ENCODE measurements at regions not wholly inside any gene's neighbourhood (a gene's known extent, or its start where the extent isn't known, plus 50 kb on each side); places are given as distances from the start of the nearest gene placed in this dataset.

DNA sequence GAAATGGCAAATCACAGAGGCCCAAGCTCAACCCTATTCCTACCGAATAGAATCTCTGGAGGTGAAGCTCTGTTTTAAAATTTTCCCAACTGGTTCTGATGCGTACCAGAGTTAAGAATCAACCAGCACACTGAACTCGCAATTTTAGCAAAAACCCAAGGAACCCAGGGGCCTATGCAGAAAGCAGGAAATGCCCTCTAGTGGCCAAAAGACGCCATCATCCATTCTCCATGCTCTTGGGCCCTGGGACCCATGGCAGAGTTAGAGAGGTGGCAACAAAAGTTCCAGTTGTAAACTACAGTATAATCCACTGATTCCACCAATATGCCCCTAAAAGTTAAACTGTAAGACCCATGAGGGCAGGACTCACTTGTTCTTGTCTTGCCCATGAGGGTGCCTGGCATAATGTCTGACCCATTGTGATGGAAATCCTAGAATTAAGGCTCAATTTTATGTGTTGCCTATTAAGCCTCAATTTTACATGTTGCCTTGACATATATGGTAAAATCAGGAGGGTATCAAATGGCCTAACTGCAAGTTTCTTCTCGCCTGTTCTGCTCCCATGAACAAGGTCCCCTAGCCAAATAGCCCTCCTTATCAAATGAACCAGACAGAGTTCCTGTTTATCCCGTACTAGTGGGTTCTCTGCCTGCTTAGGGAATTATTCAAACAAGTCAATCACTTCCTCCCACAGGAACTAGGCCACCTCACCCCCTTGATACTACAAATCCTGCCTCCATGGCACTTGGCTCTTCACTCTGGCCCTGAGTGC lies 137.5 kb upstream of the CPM start:
- Histone ChIP-seq H3K9me3 (no peaks in the 10 kb centered on the region), H3K4me2 (peak overlapping the region; percentile 66), H4K20me1 (no peaks in the 10 kb centered on the region), H3K27ac (no peak overlapping the region), H3K27me3 (no peaks in the 10 kb centered on the region), H3K4me1 (peaks cover 14% of the 10 kb centered on the region), H3K4me3 (no peak overlapping the region), H3K9ac (no peak overlapping the region), H3K36me3 (no peaks in the 10 kb centered on the region)
- no peak for TF ChIP-seq Cebpa-rat (IDR thresholded peaks at IDR 0.05)

DNA sequence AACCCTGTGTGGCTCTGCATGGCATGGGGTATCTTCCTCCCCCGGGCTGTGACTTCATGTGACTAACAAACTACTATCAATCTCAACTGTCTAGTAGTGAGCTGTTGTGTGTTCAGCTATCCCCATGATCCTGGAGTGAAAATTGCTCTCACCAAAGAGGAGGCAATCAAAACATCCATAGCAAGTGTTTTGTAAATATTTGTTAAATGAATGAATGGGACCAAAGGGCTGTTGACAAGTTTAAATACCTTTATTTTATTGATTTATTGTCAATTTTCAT lies 138.1 kb upstream of the CPM start:
- no peak overlapping the region for H3K4me3 ChIP-seq
- no peak for TF ChIP-seq Cebpa-rat (IDR thresholded peaks at IDR 0.05)
- no peak overlapping the region for H3K27ac ChIP-seq
- H3K4me2 ChIP-seq, result peak overlapping the region; percentile 66
- no peak overlapping the region for H3K9ac ChIP-seq
- H3K36me3 ChIP-seq, result no peaks in the 10 kb centered on the region
- no peaks in the 10 kb centered on the region for H4K20me1 ChIP-seq
- peaks cover 14% of the 10 kb centered on the region for H3K4me1 ChIP-seq
- no peaks in the 10 kb centered on the region for H3K9me3 ChIP-seq
- no peaks in the 10 kb centered on the region for H3K27me3 ChIP-seq

DNA sequence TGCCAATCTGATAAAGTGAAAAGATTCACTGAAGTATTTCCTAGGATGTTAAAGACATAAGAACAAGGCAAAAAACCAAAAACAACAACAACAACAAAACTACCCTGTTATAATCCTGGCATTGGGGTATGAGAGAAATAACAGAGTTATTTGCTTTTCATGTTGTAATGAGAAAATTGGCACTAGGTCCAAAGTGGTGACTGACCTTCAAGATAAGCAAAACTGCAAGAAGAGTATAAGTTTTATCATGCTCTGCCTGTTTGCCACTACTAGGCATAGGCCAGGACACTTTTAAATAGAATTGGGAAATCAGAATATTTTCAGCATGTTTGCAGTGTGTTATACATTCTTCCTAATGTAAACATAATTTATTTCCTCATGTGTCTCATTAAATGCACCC lies 140.1 kb upstream of the CPM start:
- Histone ChIP-seq H3K4me1 (peaks cover 14% of the 10 kb centered on the region), H3K9ac (no peak overlapping the region), H3K4me3 (no peak overlapping the region), H3K36me3 (no peaks in the 10 kb centered on the region), H3K27ac (no peak overlapping the region), H4K20me1 (no peaks in the 10 kb centered on the region), H3K27me3 (no peaks in the 10 kb centered on the region), H3K4me2 (no peak overlapping the region), H3K9me3 (peaks cover 4% of the 10 kb centered on the region)
- TF ChIP-seq Cebpa-rat (IDR thresholded peaks at IDR 0.05), result no peak

DNA sequence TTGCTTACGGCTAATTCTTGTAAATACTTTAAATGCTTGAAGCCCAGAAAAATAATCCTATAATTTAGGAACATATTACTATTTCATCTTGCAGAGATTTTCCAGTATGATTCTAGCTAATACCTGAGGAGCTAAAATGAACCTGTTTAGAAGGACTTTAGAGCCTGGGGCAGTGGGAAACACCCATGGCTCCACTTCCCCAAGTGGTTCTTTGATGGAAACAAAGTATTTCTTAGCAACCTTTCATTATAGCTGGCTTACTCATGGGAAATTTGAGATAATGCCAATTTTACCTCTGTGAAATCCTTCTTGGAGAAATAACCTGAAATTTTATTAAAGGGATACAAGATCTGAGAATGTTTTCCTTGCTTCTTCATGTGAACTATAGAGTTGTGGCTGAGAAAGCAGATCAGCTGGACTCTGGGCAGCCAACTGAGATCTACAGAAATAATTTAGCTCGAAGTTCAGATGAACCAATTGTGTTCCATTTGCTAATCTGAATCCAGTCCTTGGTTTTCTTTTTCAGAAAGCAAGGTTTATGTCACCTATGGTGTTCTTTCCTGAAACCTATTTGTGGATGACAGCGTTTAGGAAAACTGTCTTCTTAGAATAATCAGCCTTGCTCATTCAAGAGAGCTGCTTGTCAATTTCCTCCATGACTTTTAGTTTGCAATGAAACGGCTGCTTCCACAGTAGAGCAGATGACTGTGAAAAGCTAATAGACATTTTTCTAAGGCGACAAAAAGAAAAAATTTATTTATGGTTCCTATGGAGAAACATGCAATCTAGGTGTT lies 141.8 kb upstream of the CPM start:
- Histone ChIP-seq H3K4me1 (peaks cover 14% of the 10 kb centered on the region), H3K9me3 (peaks cover 5% of the 10 kb centered on the region), H3K9ac (no peak overlapping the region), H3K27ac (no peak overlapping the region), H3K4me2 (no peak overlapping the region), H4K20me1 (no peaks in the 10 kb centered on the region), H3K27me3 (no peaks in the 10 kb centered on the region), H3K36me3 (no peaks in the 10 kb centered on the region), H3K4me3 (no peak overlapping the region)
- no peak for TF ChIP-seq Cebpa-rat (IDR thresholded peaks at IDR 0.05)

DNA sequence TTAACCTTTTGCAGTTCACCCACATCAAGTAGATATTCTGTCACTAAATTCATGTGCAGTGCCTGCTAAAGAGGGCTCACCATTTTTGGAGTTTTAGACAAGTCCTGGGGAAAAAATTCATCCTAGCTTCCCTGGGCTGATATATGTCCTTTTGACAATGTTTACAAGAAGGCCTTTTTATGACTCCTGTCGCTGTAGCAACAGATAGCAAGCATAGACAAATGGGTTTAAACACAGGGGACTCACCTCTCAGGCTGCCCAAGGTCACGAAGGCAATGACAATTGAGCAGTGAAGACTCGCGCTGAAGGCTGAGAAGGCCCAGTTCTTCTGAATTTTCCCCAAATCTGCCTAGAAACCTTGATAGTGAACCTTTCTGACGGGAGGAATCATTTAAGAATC lies 150.7 kb upstream of the CPM start:
- Histone ChIP-seq H3K4me3 (no peak overlapping the region), H3K27me3 (no peaks in the 10 kb centered on the region), H3K36me3 (no peaks in the 10 kb centered on the region), H3K27ac (no peak overlapping the region), H3K4me2 (no peak overlapping the region), H3K4me1 (no peaks in the 10 kb centered on the region), H3K9ac (no peak overlapping the region), H3K9me3 (peaks cover 19% of the 10 kb centered on the region), H4K20me1 (no peaks in the 10 kb centered on the region)
- no peak for TF ChIP-seq Cebpa-rat (IDR thresholded peaks at IDR 0.05)

DNA sequence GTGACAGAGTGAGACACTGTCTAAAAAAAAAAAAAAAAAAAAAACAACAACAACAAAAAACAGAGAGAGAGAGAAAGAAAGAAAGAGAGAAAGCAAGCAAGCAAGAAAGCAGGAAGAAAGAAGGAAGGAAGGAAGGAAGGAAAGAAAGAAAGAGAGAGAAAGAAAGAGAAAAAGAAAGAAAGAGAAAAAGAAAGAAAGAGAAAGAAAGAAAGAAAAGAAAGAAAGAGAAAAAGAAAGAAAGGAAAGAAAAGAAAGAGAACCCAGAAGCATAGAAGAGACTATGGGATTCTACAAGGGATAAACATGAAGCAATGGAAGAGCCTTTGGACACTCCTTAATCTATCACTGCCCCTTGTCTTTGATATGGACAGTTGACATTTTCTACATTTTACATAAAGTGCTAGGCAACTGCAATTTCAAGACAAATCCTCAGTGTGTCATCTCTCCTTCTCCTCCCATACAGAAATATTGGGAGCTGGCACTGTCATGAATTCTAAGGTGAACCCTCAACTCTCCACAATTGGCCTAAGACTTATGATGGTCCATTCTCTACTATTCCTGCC lies 151.9 kb upstream of the CPM start:
- Histone ChIP-seq H3K9ac (no peak overlapping the region), H3K4me1 (peaks cover 8% of the 10 kb centered on the region), H3K36me3 (no peaks in the 10 kb centered on the region), H3K27ac (no peak overlapping the region), H3K4me2 (no peak overlapping the region), H3K9me3 (peaks cover 19% of the 10 kb centered on the region), H3K27me3 (no peaks in the 10 kb centered on the region), H4K20me1 (no peaks in the 10 kb centered on the region), H3K4me3 (no peak overlapping the region)
- no peak for TF ChIP-seq Cebpa-rat (IDR thresholded peaks at IDR 0.05)

DNA sequence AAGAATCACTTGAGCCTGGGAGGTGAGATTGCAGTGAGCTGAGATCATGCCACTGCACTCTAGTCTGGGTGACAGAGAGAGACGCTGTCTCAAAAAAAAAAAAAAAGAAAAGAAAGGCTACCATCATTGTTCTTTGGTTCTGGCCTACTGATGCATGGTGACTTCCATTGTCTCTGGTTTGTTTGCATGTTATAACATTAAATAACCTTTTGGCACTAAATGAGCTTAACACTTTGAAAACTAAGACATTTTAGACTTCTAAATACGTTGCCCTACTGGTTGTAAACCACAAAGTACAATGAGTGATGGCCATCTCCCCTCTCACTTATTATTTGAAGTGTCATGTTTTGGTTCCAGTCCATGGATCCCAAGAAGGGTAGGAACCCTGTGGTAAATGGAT lies 152.9 kb upstream of the CPM start:
- no peaks in the 10 kb centered on the region for H3K27me3 ChIP-seq
- H3K9ac ChIP-seq, result no peak overlapping the region
- no peak overlapping the region for H3K27ac ChIP-seq
- H3K4me2 ChIP-seq, result no peak overlapping the region
- H4K20me1 ChIP-seq, result no peaks in the 10 kb centered on the region
- peaks cover 18% of the 10 kb centered on the region for H3K4me1 ChIP-seq
- peaks cover 11% of the 10 kb centered on the region for H3K9me3 ChIP-seq
- no peaks in the 10 kb centered on the region for H3K36me3 ChIP-seq
- H3K4me3 ChIP-seq, result no peak overlapping the region
- TF ChIP-seq Cebpa-rat (IDR thresholded peaks at IDR 0.05), result no peak

DNA sequence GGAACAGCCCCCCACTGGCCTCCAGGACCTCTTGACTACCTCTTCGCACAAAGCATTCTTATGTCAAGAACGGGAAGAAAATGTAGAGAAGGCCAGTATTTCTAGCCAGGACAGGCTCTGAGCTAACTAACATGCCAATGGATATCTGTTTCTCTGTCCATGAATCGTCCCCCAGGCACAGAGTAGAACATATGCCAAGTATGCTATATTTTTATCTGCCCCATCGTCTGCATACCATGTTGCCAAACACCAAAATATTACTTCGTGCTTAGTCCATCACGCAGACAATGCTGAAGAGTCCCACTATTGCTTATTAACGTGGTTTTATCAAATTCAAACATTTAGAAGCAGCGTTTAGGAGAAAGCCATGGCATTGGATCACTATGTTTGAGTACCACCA lies 151.4 kb upstream of the CPSF6 start:
- H3K4me1 ChIP-seq, result peaks cover 39% of the 10 kb centered on the region
- no peaks in the 10 kb centered on the region for H3K27me3 ChIP-seq
- no peak for TF ChIP-seq Cebpa-rat (IDR thresholded peaks at IDR 0.05)
- H3K9ac ChIP-seq, result no peak overlapping the region
- H3K9me3 ChIP-seq, result peaks cover 9% of the 10 kb centered on the region
- H3K27ac ChIP-seq, result no peak overlapping the region
- H3K4me2 ChIP-seq, result no peak overlapping the region
- H3K36me3 ChIP-seq, result no peaks in the 10 kb centered on the region
- no peaks in the 10 kb centered on the region for H4K20me1 ChIP-seq
- H3K4me3 ChIP-seq, result no peak overlapping the region

DNA sequence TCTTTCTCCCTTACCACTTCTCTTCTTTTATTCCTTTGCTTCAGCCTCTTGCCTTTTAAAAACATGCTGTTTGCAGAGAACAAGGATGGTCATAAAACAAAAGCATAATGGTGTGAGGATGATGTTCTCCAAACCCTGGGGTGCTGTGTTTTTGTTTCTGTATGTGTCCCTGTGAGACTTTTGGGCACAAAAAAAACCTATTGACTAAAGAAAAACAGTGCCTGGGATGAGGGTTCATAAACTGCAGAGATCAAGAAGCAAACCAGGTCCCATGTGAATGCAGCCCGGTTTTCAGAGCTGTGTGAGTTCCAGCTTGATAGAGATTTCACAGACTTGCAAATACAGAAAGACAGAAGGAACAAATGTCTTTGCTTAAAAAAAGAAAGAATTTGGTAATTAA lies 148.6 kb upstream of the CPSF6 start:
- Histone ChIP-seq H3K4me3 (0 out of 2 replicates have a peak overlapping the region, but pooled peaks have one; percentile 20), H3K4me1 (peaks cover 66% of the 10 kb centered on the region), H3K9me3 (no peaks in the 10 kb centered on the region; the same call in 1 of the 2 replicates), H4K20me1 (no peaks in the 10 kb centered on the region), H3K27me3 (no peaks in the 10 kb centered on the region), H3K36me3 (no peaks in the 10 kb centered on the region), H3K9ac (peak overlapping the region; percentile 50; the same call in 1 of the 2 replicates), H3K4me2 (peak overlapping the region; percentile 90), H3K27ac (peak overlapping the region; percentile 67)
- no peak for TF ChIP-seq Cebpa-rat (IDR thresholded peaks at IDR 0.05)

DNA sequence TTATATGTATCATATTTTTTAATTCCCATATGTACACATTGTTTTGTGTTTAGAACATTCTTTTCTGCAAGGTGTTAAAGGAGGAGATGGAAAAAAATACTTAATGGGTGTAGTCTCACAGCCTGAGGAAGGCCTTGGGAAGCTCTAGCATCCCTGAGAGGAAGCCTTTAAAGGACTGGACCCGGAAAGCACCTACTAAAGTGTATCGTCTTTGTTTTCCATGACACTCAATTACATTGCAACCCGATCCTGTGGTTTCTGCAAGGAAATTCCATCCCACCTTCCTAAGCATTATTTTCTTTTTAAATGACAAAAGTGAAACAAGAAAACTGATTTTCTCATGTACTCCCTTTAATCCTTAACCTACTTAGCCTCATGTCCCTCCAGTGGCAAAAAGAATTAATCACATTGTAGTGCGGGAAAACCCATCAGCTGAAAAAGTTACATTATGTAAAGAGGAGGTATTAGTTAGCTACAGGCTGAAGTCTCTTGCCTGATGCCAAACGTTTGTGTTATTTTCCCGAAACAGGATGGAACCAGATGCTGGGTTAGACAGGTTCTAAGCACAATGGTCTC lies 147.8 kb upstream of the CPSF6 start:
- no peak overlapping the region for H3K9ac ChIP-seq
- H3K27ac ChIP-seq, result no peak overlapping the region; the same call in 1 of the 2 replicates
- no peaks in the 10 kb centered on the region; the same call in 1 of the 2 replicates for H3K9me3 ChIP-seq
- peaks cover 74% of the 10 kb centered on the region for H3K4me1 ChIP-seq
- H3K36me3 ChIP-seq, result no peaks in the 10 kb centered on the region
- H3K4me3 ChIP-seq, result no peak overlapping the region
- TF ChIP-seq Cebpa-rat (IDR thresholded peaks at IDR 0.05), result no peak
- peak overlapping the region; percentile 90 for H3K4me2 ChIP-seq
- H4K20me1 ChIP-seq, result no peaks in the 10 kb centered on the region
- H3K27me3 ChIP-seq, result no peaks in the 10 kb centered on the region

Data from BLaER1 (cell line).